Tibial nerve (tissue), 4 donors: ENCODE measurements at regions not wholly inside any gene's neighbourhood (a gene's known extent, or its start where the extent isn't known, plus 50 kb on each side); places are given as distances from the start of the nearest gene placed in this dataset.

Experiments used
- DNase-seq, 2 donors: peaks; one replicate each; pipeline ENCODE4 v3.0.0-alpha.2; 2019; ENCODE audit warnings: low spot score in 2 of 2
- H3K27ac ChIP-seq, 4 donors: fragments of 200-600 bp; sonication (generic) in 3 of 4; one replicate each; pipeline ENCODE4 v1.5.1; 2017 to 2019; ENCODE audit warnings: mild to moderate bottlenecking in 1 of 4
- H3K27me3 ChIP-seq, 2 donors: fragments of 200-600 bp; sonication (generic) in 1 of 2; one replicate each; pipeline versions ENCODE4 v1.5.1 to v1.6.0; 2017 to 2019
- H3K36me3 ChIP-seq, 3 donors: fragments of 200-600 bp; sonication (generic); one replicate each; pipeline ENCODE4 v1.5.1; 2018 to 2019
- H3K4me1 ChIP-seq, 4 donors: fragments of 200-600 bp; sonication (generic) in 3 of 4; one replicate each; pipeline ENCODE4 v1.5.1; 2017 to 2019
- H3K4me3 ChIP-seq, 4 donors: fragments of 200-600 bp; sonication (generic) in 3 of 4; one replicate each; pipeline ENCODE4 v1.5.1; 2017 to 2019; ENCODE audit warnings: mild to moderate bottlenecking in 1 of 4, moderate library complexity in 1 of 4
- H3K9me3 ChIP-seq, 4 donors: fragments of 200-600 bp; sonication (generic) in 3 of 4; one replicate each; pipeline ENCODE4 v1.5.1; 2017 to 2019
- EP300 ChIP-seq, 2 donors: sonication (generic); formaldehyde crosslinking; IDR thresholded peaks; one replicate each; pipeline ENCODE4 v1.6.1; 2017; ENCODE audit warnings: antibody characterized with exemption in 2 of 2, mild to moderate bottlenecking in 1 of 2
- POLR2A ChIP-seq, 2 donors: fragments of 450-650 bp; IDR thresholded peaks; one replicate each; pipeline ENCODE4 v1.6.1; 2017; ENCODE audit warnings: antibody characterized with exemption in 2 of 2, mild to moderate bottlenecking in 2 of 2, moderate library complexity in 2 of 2
- WGBS, 2 donors: methylation state at CpG; one replicate each; pipeline ENCODE4 v1.1.5; 2018; 5-methylcytosine and 5-hydroxymethylcytosine counted together
- TF ChIP-seq, protein P1 (sequence below), 5 experiments: fragments of 200-600 bp in 3 of 5; fragments of 450-650 bp in 2 of 5; sonication (generic) in 3 of 5; IDR thresholded peaks; one replicate each; pipeline ENCODE4 v1.5.1; 2016 to 2019; ENCODE audit warnings: antibody characterized with exemption in 5 of 5, mild to moderate bottlenecking in 3 of 5, moderate library complexity in 2 of 5

DNA sequence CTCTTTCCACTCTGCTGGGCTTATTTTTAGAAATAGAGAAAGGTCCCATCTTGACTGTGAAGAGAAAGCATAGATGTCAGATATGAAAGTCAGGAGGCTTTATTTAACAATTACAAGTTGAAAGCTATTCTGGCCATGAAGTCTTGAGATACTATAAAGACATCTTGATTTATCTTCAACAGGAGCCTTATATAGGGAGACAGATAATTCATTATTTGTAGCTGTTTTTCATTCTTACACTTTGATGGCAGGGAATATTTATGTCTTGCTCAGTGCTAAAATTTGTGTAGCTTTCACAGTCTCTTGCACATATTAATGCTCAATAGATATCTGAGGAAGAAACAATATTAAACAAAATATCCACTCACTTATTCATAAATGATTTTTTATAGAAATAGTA, 248.8 kb downstream of the C3orf38 start:
- Histone ChIP-seq H3K27me3 (no peaks in the 10 kb centered on the region), H3K36me3 (no peaks in the 10 kb centered on the region), H3K27ac (no peak overlapping the region), H3K9me3 (no peaks in the 10 kb centered on the region), H3K4me1 (no peaks in the 10 kb centered on the region), H3K4me3 (no peak overlapping the region)
- no peak for DNase-seq
- TF ChIP-seq, protein P1, sequence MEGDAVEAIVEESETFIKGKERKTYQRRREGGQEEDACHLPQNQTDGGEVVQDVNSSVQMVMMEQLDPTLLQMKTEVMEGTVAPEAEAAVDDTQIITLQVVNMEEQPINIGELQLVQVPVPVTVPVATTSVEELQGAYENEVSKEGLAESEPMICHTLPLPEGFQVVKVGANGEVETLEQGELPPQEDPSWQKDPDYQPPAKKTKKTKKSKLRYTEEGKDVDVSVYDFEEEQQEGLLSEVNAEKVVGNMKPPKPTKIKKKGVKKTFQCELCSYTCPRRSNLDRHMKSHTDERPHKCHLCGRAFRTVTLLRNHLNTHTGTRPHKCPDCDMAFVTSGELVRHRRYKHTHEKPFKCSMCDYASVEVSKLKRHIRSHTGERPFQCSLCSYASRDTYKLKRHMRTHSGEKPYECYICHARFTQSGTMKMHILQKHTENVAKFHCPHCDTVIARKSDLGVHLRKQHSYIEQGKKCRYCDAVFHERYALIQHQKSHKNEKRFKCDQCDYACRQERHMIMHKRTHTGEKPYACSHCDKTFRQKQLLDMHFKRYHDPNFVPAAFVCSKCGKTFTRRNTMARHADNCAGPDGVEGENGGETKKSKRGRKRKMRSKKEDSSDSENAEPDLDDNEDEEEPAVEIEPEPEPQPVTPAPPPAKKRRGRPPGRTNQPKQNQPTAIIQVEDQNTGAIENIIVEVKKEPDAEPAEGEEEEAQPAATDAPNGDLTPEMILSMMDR (IDR thresholded peaks at IDR 0.05) = no peak
- no peak for TF ChIP-seq POLR2A (IDR thresholded peaks at IDR 0.05)
- TF ChIP-seq EP300 (IDR thresholded peaks at IDR 0.05) = no peak

DNA sequence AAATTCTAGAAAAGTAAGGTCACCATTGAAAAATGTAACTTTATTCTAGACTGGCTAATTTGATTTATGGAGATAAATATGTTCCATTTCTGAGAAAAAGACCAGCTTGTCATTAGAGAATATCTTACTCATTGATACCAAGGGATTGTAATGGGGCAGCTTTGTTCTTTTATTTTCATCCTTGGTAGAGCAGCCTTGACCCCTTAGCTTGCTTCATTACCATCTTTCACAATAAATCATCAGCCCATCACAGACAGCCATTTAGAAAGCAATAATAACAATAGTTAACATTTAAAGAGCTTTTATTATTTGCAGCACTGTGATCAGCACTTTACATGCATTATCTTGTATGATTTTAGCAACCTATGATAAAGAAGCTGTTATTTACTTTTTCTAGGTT, 253.6 kb downstream of the C3orf38 start:
- no peaks in the 10 kb centered on the region for H3K36me3 ChIP-seq
- H3K27ac ChIP-seq = no peak overlapping the region
- no peaks in the 10 kb centered on the region for H3K4me1 ChIP-seq
- no peak overlapping the region for H3K4me3 ChIP-seq
- no peaks in the 10 kb centered on the region for H3K9me3 ChIP-seq
- TF ChIP-seq EP300 (IDR thresholded peaks at IDR 0.05) = no peak
- TF ChIP-seq POLR2A (IDR thresholded peaks at IDR 0.05) = no peak
- TF ChIP-seq, protein P1 (IDR thresholded peaks at IDR 0.05) = no peak
- H3K27me3 ChIP-seq = no peaks in the 10 kb centered on the region
- DNase-seq = no peak

DNA sequence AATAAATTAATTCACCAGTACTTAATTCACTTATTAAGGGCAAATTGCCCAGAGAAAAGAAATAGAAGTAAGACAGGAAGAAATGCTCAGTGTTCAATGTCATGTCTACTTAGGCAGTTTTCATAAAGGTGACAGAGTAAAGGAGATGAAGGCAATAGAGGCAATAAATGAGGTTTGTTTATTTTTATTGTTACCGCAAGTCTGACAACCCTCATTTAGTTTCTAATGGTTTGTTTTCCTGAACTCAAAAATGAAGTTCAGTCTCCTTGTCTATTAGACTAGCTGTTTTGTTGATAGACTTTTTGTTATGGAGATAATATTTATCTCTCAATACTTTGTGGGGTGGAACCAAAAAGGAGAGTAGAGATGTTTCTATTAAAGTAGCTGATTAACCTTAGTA, 258.3 kb downstream of the C3orf38 start:
- no peaks in the 10 kb centered on the region for H3K36me3 ChIP-seq
- WGBS, 2 donors = 76 to 89% methylated on average over 1 of the region's 1 CpG
- no peak for TF ChIP-seq EP300 (IDR thresholded peaks at IDR 0.05)
- no peak for TF ChIP-seq POLR2A (IDR thresholded peaks at IDR 0.05)
- TF ChIP-seq, protein P1 (IDR thresholded peaks at IDR 0.05) = no peak
- DNase-seq = no peak
- no peak overlapping the region for H3K4me3 ChIP-seq
- H3K9me3 ChIP-seq = no peaks in the 10 kb centered on the region
- H3K27me3 ChIP-seq = no peaks in the 10 kb centered on the region
- no peaks in the 10 kb centered on the region for H3K4me1 ChIP-seq
- H3K27ac ChIP-seq = no peak overlapping the region

DNA sequence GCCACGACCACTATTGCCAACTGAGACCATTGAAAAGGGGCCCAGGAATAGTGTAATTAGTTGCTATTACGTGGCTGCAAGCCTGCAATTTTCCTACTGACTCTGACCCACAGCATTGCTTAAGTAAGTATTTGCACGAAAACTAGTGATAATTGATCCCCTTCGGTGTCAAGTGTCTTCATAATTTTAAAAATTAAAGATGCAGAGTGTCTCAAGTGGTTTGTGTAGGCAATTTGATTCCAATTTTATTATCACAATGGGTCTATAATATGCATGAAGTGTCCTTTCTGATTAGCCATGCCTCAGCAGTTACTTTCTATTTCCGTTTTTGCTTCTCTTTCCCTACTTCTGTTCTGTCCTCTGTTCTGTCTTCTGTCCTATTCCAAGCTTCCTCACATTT, 259.2 kb downstream of the C3orf38 start:
- H3K36me3 ChIP-seq = no peaks in the 10 kb centered on the region
- H3K9me3 ChIP-seq = no peaks in the 10 kb centered on the region
- H3K27me3 ChIP-seq = no peaks in the 10 kb centered on the region
- H3K4me3 ChIP-seq = no peak overlapping the region
- TF ChIP-seq POLR2A (IDR thresholded peaks at IDR 0.05) (no peak), EP300 (IDR thresholded peaks at IDR 0.05) (no peak)
- TF ChIP-seq, protein P1 (IDR thresholded peaks at IDR 0.05) = no peak
- WGBS, 2 donors = 59 to 61% methylated on average over 5 of the region's 5 CpGs
- no peak for DNase-seq
- no peaks in the 10 kb centered on the region for H3K4me1 ChIP-seq
- no peak overlapping the region for H3K27ac ChIP-seq

DNA sequence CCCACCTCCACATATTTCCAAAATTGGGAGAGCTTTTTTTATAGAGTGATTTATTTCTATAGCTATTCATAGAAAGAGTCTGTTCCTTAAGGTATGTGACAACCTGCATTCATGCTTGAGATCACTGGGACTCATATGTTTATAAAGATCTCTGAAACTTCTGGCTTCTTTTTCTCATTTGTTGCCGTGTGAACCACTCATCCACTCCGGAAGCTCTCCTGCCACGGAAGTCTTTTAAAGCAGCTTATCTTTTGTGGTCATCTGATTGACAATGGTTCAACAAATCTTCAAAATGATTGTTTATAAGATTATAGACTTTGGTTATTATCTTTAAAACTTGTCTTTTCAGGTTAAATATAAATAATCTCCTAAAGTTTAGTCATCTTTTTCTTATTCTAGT, 260.5 kb downstream of the C3orf38 start:
- H3K27ac ChIP-seq = no peak overlapping the region
- no peak for DNase-seq
- H3K27me3 ChIP-seq = no peaks in the 10 kb centered on the region
- H3K9me3 ChIP-seq = no peaks in the 10 kb centered on the region
- no peak overlapping the region for H3K4me3 ChIP-seq
- 58 to 61% methylated on average over 3 of the region's 3 CpGs for WGBS, 2 donors
- no peak for TF ChIP-seq EP300 (IDR thresholded peaks at IDR 0.05)
- TF ChIP-seq POLR2A (IDR thresholded peaks at IDR 0.05) = no peak
- TF ChIP-seq, protein P1 (IDR thresholded peaks at IDR 0.05) = no peak
- no peaks in the 10 kb centered on the region for H3K4me1 ChIP-seq
- H3K36me3 ChIP-seq = no peaks in the 10 kb centered on the region
